NT2/D1 (cell line): ENCODE measurements at regions not wholly inside any gene's neighbourhood (a gene's known extent, or its start where the extent isn't known, plus 50 kb on each side); places are given as distances from the start of the nearest gene placed in this dataset.

Experiments
- SUZ12 ChIP-seq: IDR thresholded peaks from 2 replicates; pipeline ENCODE4 v1.6.1; 2011; ENCODE audit not compliant: insufficient read length, insufficient read depth; ENCODE audit errors: extremely low read depth
- YY1 ChIP-seq: IDR thresholded peaks from 2 replicates; pipeline ENCODE4 v1.6.1; 2011; ENCODE audit not compliant: insufficient read length, insufficient read depth
- ZNF274 ChIP-seq: IDR thresholded peaks from 2 replicates; pipeline ENCODE4 v1.6.1; 2011; ENCODE audit warnings: mild to moderate bottlenecking, low read depth, low read length

DNA sequence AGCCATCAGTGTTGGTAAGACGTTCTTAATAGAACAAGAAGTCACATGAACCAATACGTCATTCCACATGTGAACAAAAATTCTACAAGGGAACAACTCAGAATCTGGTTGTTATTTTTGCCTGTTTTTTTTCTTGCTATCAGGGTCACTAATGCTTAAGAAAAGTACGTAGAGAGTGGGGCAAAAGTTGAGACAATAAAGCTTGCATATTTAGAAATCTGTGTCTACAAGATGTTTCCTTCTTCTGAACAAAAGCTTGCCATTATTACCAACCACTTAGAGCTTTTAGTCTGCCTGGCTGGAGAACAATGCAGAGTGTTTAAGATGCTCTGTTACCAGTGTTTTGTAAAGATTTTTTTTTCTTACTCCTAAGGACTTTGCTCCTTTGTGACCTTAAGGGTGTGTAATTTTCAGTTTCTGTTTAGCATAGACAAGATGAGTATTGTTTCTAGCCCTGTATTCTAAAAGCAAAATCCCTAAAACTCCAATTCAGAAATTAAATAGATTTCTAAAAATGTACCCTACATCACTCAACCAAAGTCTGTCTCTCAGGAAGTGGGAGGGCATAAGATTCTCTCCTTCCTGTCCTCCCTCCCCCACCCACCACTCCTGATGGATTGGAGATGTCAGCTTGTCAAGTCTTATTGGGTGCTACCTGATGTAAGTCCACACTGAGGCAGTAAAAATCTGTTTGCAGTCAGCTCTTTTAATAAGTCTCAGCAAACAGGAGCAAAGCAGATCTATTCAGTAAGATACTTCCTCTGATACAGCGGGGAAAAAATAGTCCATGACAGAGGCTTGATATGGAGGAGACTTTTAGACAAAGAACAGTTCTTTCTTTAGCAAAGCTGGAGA lies 267.6 kb downstream of the GRIN2B start:
- TF ChIP-seq ZNF274 (no peak), YY1 (no peak), SUZ12 (no peak)
